GM23248 (cell line): ENCODE measurements at regions not wholly inside any gene's neighbourhood (a gene's known extent, or its start where the extent isn't known, plus 50 kb on each side); places are given as distances from the start of the nearest gene placed in this dataset.

Source experiments
- EZH2 ChIP-seq: fragments of 200-600 bp; sonication (generic); IDR thresholded peaks from 2 replicates; pipeline ENCODE4 v1.6.1; 2018; ENCODE audit warnings: antibody characterized with exemption, mild to moderate bottlenecking; ENCODE audit not compliant: insufficient read depth, poor library complexity, severe bottlenecking
- EZH2phosphoT487 ChIP-seq: fragments of 200-600 bp; sonication (generic); IDR thresholded peaks from 2 replicates; pipeline ENCODE4 v1.6.1; 2018; ENCODE audit warnings: antibody characterized with exemption, moderate library complexity, mild to moderate bottlenecking, low read depth; ENCODE audit not compliant: insufficient read depth

DNA sequence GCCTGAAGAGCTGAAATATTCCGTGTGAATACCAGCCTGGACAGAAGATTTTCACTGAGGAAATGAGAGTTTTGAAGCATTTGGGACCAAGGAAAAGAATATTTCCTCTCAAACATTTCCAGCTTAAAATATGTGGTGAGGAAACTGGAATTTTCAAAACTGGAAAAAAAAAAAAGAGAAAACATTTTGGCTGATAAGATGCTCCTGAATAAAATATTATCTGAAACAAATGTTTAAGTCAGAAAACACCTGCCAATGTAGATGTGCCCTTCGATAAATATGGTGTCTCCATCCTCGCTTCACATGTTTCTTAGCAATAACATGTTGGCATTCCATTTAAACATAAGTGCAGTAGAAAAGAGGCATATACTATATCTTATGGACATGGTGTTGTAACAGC is 567.0 kb downstream of the PRKD1 start:
- no peak for TF ChIP-seq EZH2
- TF ChIP-seq EZH2phosphoT487: no peak
